ENCODE measurements at regions not wholly inside any gene's neighbourhood (a gene's known extent, or its start where the extent isn't known, plus 50 kb on each side); places are given as distances from the start of the nearest gene placed in this dataset.

DNA sequence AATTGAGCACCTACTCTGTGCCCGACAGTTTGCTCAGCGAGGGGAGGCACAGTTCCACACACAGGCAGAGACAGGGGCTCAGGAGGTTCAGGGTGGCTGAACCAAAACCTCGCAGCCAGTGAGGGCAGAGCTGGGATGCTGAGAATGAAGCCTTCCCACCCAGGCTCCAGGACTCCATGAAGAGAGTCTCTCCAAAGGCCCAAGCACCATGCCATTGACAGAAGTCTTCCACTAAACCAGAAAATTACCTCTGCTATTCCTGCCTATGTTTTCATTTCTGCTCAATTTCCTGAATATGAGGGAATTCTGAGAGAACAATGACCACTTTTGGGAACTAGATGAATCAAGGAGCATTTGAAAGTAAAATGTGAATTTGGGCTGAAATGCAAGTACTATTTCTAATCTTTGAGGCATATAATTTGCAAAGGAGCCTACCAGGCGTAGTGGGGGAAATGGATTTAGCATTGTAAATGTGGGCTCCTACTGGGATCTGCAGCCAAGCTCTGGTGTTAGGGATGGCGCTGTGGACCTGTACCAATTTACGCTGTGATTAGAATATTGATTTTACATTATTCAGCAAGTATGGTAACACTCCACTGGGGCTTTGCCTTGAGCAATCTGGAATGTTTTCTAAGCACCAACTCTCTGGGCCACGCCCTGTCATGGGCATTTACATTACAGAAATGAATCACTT is 91.9 kb downstream of the DRD1 start:
- TF ChIP-seq IRF2 (CRISPR knock-in tag; IDR thresholded peaks at IDR 0.05; ENCODE audit: borderline replicate concordance, low read depth) (no peak), ETV6 (CRISPR knock-in tag; IDR thresholded peaks at IDR 0.05) (no peak)
- TF ChIP-seq, protein P1, sequence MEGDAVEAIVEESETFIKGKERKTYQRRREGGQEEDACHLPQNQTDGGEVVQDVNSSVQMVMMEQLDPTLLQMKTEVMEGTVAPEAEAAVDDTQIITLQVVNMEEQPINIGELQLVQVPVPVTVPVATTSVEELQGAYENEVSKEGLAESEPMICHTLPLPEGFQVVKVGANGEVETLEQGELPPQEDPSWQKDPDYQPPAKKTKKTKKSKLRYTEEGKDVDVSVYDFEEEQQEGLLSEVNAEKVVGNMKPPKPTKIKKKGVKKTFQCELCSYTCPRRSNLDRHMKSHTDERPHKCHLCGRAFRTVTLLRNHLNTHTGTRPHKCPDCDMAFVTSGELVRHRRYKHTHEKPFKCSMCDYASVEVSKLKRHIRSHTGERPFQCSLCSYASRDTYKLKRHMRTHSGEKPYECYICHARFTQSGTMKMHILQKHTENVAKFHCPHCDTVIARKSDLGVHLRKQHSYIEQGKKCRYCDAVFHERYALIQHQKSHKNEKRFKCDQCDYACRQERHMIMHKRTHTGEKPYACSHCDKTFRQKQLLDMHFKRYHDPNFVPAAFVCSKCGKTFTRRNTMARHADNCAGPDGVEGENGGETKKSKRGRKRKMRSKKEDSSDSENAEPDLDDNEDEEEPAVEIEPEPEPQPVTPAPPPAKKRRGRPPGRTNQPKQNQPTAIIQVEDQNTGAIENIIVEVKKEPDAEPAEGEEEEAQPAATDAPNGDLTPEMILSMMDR (IDR thresholded peaks at IDR 0.05): no peak

Data from WTC11 (cell line).